GM21825 (cell line): ENCODE measurements at regions not wholly inside any gene's neighbourhood (a gene's known extent, or its start where the extent isn't known, plus 50 kb on each side); places are given as distances from the start of the nearest gene placed in this dataset.
"Not testable (repeated sequence)": the region's sequence is repeated elsewhere in the genome, so short reads cannot be mapped to it uniquely, and the experiment has no call there.

Experiments
- ATAC-seq: cut with Tn5 transposase; IDR thresholded peaks from one replicate; pipeline ENCODE4 v1.9.1; 2021; ENCODE audit warnings: mild to moderate bottlenecking, moderate library complexity; ENCODE audit not compliant: unreplicated experiment

DNA sequence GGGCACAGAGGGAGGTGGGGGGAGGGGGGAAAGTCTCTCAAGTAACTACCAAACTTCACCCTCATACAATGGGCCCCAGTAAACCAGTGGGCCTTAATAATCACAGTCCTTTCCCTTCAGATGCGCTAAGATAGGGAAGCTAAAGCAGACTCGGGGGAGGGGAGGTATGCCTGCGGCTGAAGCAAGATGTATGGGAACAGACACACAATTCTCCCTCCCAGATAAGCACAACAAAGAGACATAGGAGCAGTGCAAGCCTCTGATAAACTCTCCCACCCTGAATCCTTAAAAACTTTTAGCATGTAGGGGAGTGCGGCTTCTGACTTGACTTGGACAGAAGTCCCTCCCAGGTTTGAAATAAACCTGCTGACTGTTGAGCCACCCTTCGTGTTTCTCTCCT is 54.7 kb downstream of the PROP1 start:
- not testable (repeated sequence) for ATAC-seq

DNA sequence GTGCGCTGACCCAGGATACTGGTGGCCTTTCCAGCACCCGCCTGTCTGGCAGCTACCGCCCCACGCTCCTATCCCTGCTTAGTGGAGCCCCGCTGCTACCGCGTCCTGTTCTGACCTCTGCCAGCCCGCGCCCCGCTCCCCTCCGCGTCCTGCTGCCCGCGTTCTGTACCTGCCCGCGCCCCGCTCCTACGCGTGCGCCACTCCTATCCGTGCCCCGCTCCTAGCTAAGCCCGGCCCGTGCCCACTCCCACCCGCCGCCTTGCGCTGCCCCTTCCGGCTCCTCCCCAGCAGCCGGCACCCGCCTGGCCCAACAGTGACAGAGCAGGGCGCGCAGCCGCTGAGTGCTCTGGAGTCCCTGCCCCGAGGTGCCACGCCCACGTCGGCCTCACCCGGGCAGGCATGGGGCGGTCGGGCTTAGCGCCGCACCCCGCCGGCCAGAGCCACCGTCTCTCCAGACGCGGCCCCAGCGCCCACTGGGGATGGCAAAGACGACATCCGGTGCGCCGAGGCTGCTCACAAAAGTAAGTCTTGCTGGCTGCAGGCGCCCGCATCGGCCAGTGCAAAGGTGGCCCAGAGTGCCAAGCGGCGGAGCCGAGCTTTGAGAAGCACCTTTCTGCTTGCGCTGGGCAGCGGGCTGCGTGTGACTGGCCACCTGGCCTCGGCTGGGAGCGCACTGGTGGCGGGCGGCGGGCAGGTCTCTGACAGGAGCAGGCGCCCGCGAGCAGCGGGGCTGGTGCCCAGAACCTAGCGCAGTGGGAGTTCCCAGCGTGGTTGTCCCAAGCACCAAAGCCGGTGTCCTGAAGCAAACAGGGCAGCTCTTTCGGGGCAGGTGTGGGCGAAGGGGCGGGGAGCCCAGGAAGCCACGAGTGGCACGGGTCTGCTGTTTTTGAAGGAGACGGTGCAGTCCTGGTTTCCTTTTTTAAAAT is 56.5 kb downstream of the PROP1 start:
- ATAC-seq: not testable (repeated sequence)

DNA sequence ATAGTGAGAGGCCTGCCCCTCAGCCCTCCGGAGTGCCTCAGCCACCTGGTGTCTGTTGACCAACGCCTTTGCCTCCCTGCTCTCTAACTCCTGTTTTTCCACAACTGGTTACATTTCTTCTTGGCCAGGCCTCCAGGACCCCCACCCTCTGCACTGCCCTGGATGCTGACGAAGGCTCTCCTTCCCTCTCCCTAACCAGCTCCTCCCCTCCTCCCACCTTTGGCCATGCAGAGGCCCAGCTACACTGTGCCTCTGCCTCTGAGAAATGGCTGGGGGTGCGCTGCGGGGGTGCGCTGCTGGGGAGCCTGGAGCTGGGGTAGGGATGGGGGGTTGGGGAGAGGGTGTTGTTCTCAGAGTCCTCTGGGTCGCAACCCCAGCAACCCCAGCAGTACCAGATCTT is 57.3 kb downstream of the PROP1 start:
- ATAC-seq: not testable (repeated sequence)

DNA sequence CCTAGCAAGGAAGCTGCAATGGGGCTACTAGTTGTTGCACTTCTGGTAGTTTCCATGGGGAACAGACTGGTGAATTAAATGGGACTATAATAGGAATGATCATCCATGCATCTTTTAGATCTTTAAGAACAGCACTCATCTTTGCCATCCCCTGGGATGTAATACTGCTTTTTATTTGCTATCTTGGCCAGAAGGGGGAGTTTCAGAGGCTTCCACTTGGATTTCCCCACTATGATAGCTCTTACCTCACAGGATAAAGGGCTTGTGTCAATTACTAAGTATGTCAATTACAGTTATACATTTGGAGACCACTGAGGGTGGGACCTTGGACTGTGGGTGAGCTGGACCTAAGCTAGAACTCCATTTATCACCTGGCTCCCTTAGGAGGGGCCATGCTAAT is 61.8 kb downstream of the PROP1 start:
- ATAC-seq: not testable (repeated sequence)

DNA sequence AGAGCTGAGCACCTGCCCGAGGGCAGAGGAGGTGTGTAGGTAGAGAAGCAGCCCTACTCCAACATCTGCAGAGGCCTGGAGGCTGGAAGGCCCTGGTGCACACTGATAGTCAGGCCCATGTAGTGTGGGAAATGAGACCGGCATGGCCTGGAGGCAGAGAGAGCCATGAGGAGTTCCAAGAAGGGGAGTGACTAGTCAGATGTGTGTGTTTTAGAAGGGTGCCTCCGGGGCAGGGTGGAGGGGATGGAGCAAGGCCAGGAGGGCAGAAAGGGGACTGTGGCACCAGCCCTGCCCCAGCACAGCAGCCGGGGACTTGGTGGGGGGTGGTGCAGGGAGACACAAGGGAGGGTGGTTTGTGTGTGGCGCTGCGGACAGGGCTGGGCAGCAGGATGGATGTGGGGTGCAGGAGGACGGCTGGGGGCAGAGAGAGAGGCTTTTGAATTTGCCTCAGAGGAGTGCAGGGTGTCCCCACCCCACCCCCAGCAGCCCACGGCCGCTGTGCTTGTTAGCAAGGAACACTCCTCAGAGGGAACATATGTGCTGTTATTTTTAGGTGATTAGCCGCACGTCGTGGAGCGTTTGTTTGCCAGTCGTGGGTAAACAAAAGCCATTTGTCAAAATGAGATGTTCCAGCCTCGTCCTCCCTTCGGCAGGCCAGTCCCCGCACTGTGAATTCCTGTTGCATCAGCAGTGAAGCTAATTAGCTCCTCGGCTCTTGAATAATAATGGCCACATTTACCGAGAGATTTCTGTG is 65.6 kb downstream of the PROP1 start:
- ATAC-seq: not testable (repeated sequence)

DNA sequence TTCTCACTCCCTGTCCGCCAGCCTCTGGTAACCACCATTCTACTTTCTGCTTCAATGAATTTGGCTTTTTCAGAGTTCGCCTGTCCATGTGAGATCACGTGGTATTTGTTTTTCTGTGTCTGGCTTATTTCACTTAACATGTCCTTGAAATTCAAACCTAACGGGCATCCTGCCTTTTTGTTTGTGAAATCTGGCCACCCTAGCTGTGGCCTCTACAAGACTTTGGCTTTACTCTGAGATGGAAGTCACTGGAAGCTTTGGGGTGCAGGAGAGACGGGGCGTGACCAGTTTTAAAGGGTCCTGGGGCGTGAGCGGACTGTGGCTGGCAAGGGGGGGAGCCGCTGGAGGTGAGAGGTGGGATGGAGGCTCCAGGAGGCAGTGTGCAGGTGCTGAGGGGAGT is 66.4 kb downstream of the PROP1 start:
- not testable (repeated sequence) for ATAC-seq

DNA sequence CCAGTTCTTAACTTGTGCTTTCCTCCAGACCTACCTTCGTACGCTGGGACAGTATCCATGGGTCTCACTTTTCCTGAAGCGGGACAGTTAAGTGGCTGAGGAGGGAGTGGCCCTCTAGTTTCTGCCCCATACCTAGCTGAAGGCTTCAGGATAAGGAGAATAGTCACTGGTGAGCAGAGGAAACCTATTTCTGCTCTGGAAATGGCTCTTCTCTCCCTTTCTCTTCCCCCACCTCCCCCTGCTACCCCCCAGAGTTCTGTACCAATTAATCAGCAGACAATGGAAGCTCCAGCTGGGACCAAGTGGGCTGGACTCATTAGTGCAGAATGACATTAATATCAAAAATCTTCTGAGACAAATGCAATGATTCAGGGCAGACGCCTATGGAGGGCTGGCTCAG is 68.5 kb downstream of the PROP1 start:
- ATAC-seq: not testable (repeated sequence)

DNA sequence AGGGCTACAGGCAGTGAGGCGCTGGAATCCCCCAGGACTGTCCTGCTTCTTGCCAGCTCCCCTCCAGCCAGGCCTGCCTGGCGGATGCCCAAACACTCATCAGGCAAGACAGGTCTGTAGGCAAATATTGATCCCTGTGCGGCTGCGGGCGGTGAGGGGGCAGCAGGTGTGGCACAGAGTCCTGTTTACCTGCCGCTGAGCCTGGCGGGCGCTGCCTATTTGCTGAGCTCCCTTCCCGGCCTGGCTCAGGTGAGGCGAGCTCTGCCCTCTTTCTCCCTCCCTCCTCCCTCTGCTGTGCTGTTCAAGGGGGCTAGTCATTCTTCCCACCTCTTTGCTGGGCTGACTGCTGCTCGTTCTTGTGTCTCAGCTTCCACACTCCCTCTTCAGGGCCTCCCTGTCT is 71.5 kb downstream of the PROP1 start:
- not testable (repeated sequence) for ATAC-seq

DNA sequence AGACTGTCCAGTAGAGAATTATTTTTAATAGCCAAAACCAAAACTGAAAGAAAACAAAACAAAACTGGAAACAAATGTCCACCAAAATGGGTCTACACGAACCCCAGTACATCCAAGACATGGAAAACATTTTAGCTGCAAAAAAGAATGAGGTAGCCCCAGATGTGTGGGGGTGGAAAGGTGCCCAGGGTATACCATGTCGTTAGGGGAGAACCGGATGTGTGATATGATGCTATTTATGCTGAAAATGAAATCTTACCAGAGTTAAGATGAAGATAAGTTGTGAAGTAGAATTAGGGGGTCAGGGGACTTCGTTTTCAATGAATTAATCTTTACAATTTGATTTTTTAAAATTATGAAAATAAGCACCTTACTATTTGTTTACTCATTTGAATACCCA is 72.2 kb downstream of the PROP1 start:
- not testable (repeated sequence) for ATAC-seq

DNA sequence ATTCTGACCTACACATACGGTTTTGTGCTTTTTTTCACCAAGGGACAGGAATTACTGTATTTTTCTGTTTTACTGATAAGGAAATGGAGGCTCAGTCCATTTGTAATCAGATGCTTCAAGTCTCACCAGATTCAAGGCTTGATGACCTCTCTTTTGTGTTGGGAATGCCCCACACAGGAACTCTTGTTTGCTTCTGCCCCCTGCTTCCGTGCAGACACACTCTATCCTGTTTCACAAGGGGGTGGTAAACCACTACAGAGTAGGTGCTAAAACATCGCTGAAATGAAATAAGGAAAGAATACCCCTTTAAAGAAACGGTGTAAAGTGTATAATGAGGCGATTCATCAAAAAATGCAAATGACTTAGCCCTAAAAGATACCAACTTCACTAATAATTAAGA is 72.9 kb downstream of the PROP1 start:
- ATAC-seq: not testable (repeated sequence)

DNA sequence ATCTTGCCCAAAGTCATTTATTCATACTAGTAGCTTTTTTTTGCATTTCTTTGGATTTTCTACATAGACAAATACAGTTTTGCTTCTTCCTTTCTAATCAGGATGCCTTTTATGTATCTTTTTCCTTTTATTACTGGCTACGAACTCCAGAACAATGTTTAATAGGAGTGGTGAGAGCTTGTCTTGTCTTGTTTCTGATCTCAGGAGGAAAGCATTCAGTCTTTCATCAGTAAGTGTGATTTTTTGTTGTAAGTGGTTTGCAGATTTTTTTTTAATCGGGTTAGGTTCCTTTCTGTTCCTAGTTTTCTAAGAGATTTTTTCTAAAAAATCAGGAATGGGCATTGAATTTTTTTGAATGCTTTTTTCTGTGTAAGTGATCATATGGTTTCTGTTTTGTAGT is 86.8 kb downstream of the PROP1 start:
- ATAC-seq: not testable (repeated sequence)

DNA sequence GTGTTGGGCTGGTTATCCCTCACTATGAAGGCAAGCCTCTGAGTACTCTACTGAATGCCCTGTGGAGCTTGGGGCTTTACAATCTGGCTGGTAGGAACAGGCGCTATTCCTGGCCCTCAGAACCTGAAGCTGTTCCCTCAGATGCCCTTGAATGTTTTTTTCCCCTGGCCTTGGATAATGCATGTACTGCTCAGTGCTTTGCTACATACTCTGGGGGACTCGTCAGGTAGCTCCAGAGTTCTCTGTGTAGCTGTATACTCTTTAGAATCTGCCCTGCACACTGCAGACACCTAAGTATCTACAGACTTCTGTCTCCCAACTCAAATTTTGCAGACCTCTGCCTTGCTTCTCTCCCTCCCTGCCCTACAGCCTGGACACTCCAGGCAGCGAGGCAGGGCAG is 93.2 kb downstream of the PROP1 start:
- ATAC-seq: not testable (repeated sequence)

DNA sequence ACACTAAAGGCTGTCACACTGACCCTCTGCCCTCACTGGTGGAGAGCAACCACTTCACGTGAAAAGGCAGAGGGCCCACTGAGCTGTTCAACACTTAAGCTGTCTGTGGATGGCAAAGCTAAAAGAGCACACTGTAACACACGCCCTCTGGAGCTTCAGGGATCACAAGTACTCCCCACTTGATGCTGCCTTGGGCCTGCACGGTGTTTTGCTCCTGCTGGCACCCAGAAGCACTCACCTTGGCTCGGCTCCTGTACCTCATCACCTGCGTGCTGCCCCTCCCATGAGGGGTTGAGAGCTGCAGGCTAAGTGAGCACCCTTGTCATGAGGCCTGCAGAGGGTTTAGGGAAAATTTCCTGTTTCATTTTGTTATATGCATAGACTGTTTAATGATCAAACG is 96.0 kb downstream of the PROP1 start:
- not testable (repeated sequence) for ATAC-seq

DNA sequence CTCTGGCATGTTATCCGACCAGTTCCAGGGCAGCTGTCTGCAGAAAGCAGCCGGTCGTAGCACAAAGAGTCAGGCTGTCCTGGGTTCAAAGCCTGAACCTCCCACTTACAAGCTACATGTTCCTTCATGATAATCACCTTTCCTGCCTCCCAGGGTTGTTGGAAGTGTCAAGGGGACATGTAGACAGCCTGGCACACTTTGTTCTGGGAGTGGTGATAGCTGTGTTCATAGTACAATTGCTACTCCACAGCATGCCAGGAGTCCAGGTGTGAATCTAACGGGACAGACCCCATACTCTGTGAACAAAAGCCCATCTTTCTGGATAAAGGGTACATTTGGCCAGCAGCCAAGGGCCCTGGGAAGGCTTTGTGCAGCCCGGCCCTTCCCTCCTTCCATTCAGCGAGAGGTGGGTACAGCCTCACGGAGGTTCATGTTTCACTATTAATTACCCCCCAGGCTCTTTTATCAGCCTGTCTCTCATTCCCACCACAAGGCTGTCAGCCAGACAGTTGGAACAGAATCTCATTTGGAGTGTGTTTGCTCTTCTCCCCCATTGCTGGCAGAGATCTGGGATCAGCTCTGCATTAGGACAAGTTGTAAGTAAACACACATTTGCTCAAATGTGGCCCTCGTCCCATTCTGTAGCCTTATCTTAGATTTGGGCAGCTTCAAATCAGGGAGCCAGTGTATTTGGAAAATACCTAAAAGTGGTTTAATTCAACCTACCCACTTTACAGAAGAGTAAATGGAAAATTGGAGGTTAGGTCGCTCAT is 101.2 kb downstream of the PROP1 start:
- ATAC-seq: not testable (repeated sequence)

DNA sequence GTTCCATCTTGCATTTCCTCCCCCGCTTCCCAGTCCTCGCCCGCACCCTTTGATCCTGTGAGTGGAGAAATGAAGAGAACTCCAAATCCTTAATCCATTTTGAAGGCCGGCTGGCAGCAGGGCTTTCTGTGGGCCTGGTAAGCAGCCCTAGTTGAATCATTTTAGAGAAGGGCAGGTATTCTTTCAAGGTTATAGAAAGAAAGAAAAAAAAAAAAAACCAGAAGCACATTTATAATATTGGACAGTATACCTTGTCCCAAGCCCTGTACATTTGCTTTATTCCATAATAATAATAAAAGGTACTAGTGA is 103.7 kb downstream of the PROP1 start:
- not testable (repeated sequence) for ATAC-seq

DNA sequence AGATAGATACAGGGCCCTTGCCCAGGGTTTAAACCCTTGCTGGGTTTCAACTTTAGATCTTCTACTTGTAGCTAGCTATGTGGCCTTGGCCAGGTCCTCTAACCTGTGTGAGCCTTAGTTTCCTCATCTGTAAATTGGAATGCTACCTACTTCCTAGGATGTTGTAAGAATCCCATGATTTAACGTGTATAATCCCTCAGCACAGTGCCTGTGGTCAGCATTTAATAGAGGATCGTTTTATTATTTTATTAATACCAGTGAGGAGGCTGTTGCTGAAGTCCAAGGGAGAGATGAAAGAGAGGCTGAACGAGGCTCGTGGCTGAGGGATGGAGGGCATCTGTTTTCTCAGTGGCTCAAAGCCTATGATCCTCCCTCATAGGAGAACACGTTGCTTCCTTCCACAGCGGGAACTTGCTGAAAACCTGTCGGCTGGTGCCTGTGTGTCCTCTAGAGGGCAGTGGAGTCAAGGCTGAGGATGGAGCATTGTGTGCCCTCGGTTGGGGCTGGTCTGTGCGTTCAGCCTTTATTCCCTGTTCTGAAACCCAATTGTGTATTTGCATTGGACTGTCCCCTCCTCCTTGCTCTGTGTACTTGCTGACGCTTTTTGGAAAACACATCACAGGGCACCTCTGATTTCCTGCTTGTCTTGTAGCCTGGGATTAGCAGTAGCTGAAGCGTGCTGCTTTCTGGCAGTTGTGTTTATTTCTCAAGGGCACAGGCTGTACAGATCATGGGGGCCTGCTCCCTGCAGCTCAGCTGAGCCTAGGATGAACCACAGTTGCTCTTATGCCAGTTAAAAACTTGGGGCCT is 104.3 kb downstream of the PROP1 start:
- ATAC-seq: peak; percentile 67

DNA sequence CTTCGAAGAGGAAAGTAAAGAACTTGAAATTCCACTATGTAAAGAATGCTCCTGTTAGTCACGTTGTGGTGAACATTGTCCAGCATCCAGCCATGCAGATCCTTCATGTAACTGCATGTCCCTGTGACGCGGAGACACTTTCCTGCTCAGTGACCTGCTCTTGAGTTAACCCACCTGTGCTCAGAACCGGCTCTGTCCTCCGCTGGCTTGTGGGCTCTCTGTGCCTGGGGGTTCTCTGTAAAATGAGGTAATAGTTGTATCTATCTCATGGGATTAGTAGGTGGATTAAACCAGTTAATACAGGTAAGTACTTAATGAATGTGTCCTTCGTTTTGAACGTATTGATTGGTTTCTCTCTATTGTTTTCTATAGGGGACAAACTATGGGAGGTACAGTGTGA is 100.6 kb upstream of the FAM153A start:
- ATAC-seq: not testable (repeated sequence)

DNA sequence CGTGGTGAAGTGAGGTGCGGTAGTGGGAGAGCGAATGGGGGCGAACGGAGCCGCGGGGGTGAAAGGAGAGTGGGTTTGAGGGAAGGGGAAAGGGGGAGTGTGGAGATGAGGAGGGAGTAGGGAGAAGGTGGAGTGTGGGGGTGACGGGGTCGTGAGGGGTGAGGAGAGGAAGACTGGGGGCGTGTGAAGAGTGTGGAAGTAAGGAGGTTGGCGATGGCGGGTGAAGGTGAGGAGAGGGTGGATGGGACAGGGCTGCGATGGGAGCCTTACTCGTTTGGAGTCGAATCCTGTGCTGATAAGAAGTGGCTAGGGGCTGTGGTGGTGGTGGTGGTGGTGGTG is 93.2 kb upstream of the FAM153A start:
- ATAC-seq: not testable (repeated sequence)

DNA sequence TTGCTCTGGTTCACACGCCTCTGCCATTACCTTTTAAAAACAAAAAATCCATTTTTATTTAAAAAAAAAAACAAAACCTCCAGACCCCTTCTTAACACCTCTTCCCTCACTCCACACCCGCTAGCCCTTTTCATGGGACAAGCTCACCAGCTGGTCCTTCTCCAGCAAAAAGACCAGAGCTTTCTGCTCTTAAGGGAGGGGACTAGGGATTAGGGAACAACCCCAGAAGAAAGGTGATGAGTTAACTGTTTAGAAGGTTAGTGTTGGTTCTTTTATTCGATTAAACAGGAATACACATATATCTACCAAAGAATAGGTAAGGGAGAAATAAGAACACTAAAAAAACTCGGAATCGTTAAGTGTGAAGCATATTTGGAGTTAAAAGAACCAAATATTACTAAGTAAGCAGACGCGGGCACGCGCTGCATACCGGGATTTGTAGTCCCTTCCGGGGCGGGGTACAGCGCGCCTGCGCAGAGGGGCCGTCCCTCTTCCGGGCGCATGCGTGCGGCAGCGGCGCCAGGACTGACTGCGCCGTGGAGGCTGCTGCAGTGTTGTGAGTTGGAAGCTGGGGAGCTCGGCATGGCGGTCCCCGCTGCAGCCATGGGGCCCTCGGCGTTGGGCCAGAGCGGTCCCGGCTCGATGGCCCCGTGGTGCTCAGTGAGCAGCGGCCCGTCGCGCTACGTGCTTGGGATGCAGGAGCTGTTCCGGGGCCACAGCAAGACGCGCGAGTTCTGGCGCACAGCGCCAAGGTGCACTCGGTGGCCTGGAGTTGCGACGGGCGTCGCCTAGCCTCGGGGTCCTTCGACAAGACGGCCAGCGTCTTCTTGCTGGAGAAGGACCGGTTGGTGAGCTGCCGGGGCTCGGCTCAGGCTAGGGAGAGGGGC is 92.6 kb upstream of the FAM153A start:
- peak; percentile 76 for ATAC-seq
